Natural killer cell (primary cell): ENCODE measurements at regions not wholly inside any gene's neighbourhood (a gene's known extent, or its start where the extent isn't known, plus 50 kb on each side); places are given as distances from the start of the nearest gene placed in this dataset.

Source experiments
- ATAC-seq, 3 donors: fragments of 150-1000 bp in 2 of 3; fragments of 200-7000 bp in 1 of 3; cut with Tn5 transposase; 1 replicate in 1 of 3; 2 replicates in 2 of 3; pipeline ENCODE4 v1.10.0; 2021; ENCODE audit warnings: mild to moderate bottlenecking in 2 of 3, moderate library complexity in 2 of 3
- DNase-seq, 2 donors: peaks; one replicate each; pipeline versions ENCODE4 v3.0.0 to v3.0.0-alpha.2; 2013 to 2021; ENCODE audit warnings: mixed read lengths in 1 of 2
- H3K27ac ChIP-seq: one replicate; pipeline ENCODE4 v1.5.1; 2013; ENCODE audit warnings: mild to moderate bottlenecking, low read length
- H3K27me3 ChIP-seq: one replicate; pipeline ENCODE4 v1.6.1; 2013; ENCODE audit warnings: low read length; ENCODE audit not compliant: control insufficient read depth, insufficient read depth
- H3K36me3 ChIP-seq: one replicate; pipeline ENCODE4 v1.6.1; 2013; ENCODE audit warnings: low read length; ENCODE audit not compliant: control insufficient read depth, insufficient read depth
- H3K4me1 ChIP-seq: one replicate; pipeline ENCODE4 v1.6.1; 2013; ENCODE audit warnings: low read length; ENCODE audit not compliant: control insufficient read depth, insufficient read depth
- H3K4me3 ChIP-seq: one replicate; pipeline ENCODE4 v1.5.1; 2013; ENCODE audit warnings: low read length
- H3K9me3 ChIP-seq: one replicate; pipeline ENCODE4 v1.6.1; 2013; ENCODE audit warnings: low read length; ENCODE audit not compliant: control insufficient read depth, insufficient read depth
- H3K27ac Mint-ChIP-seq, 2 donors: one replicate each; pipeline ENCODE4 v1.8.0; 2022; ENCODE audit warnings: mild to moderate bottlenecking in 2 of 2, mixed read lengths in 2 of 2, moderate library complexity in 1 of 2
- H3K27me3 Mint-ChIP-seq, 2 donors: one replicate each; pipeline ENCODE4 v1.8.0; 2022; ENCODE audit warnings: low read depth in 2 of 2, mixed read lengths in 2 of 2
- H3K36me3 Mint-ChIP-seq: one replicate; pipeline ENCODE4 v1.8.0; 2022; ENCODE audit warnings: mixed read lengths
- H3K4me1 Mint-ChIP-seq, 2 donors: one replicate each; pipeline ENCODE4 v1.8.0; 2022; ENCODE audit warnings: mixed read lengths in 2 of 2
- H3K4me3 Mint-ChIP-seq: one replicate; pipeline ENCODE4 v1.8.0; 2022; ENCODE audit warnings: mild to moderate bottlenecking, moderate library complexity, mixed read lengths
- H3K9me3 Mint-ChIP-seq, 2 donors: one replicate each; pipeline ENCODE4 v1.8.0; 2022; ENCODE audit warnings: mixed read lengths in 2 of 2
- CTCF ChIP-seq: fragments of 200-600 bp; IDR thresholded peaks from one replicate; pipeline ENCODE4 v1.8.0; 2022; ENCODE audit warnings: antibody characterized with exemption
- WGBS: methylation state at CpG from one replicate; pipeline ENCODE4 v1.1.7; 2013; ENCODE audit warnings: missing lambda C conversion rate; ENCODE audit not compliant: insufficient coverage; 5-methylcytosine and 5-hydroxymethylcytosine counted together
- intact Hi-C: fragments of 100-400 bp; cut with micrococcal nuclease; formaldehyde crosslinking; loops from one replicate; pipeline ENCODE4 v1.14.2; 2022

GRCh38 chr14:48325486-48325885 lies 650.1 kb upstream of the MDGA2 start:
- WGBS, result 75% methylated on average over 1 of the region's 1 CpG
- H3K27ac Mint-ChIP-seq, result no peak overlapping the region
- Histone ChIP-seq H3K4me3 (no peak overlapping the region), H3K36me3 (no peaks in the 10 kb centered on the region), H3K27me3 (no peaks in the 10 kb centered on the region), H3K4me1 (no peaks in the 10 kb centered on the region), H3K27ac (no peak overlapping the region), H3K9me3 (peaks cover 3% of the 10 kb centered on the region)
- no peaks in the 10 kb centered on the region for H3K4me1 Mint-ChIP-seq
- no peaks in the 10 kb centered on the region for H3K27me3 Mint-ChIP-seq
- ATAC-seq (no peak), DNase-seq (no peak)
- H3K36me3 Mint-ChIP-seq, result no peaks in the 10 kb centered on the region
- no peak overlapping the region for H3K4me3 Mint-ChIP-seq
- intact Hi-C loops, result no loop called here
- H3K9me3 Mint-ChIP-seq, result peaks cover 12 to 26% of the 10 kb centered on the region in 2 donors
- TF ChIP-seq CTCF, result no peak

- WGBS, result 83% methylated on average over 6 of the region's 6 CpGs
- H3K4me3 Mint-ChIP-seq, result no peak overlapping the region
- no peak for DNase-seq
- H3K27ac Mint-ChIP-seq, result no peak overlapping the region
- H3K4me3 ChIP-seq, result no peak overlapping the region
- H3K9me3 Mint-ChIP-seq, result peaks cover 12 to 26% of the 10 kb centered on the region in 2 donors
- no peak for ATAC-seq
- H3K36me3 ChIP-seq, result no peaks in the 10 kb centered on the region
- no peaks in the 10 kb centered on the region for H3K36me3 Mint-ChIP-seq
- intact Hi-C loops, result no loop called here
- no peaks in the 10 kb centered on the region for H3K27me3 Mint-ChIP-seq
- no peaks in the 10 kb centered on the region for H3K4me1 Mint-ChIP-seq
- no peaks in the 10 kb centered on the region for H3K27me3 ChIP-seq
- no peak for TF ChIP-seq CTCF
- no peak overlapping the region for H3K27ac ChIP-seq
- peaks cover 3% of the 10 kb centered on the region for H3K9me3 ChIP-seq
- H3K4me1 ChIP-seq, result no peaks in the 10 kb centered on the region
These were observed 648.3 kb upstream of the MDGA2 start for GRCh38 chr14:48323665-48324064.

- Histone ChIP-seq H3K36me3 (no peaks in the 10 kb centered on the region), H3K27ac (no peak overlapping the region), H3K9me3 (no peaks in the 10 kb centered on the region), H3K4me1 (no peaks in the 10 kb centered on the region), H3K27me3 (no peaks in the 10 kb centered on the region), H3K4me3 (no peak overlapping the region)
- DNase-seq (no peak), ATAC-seq (no peak)
- no peaks in the 10 kb centered on the region for H3K27me3 Mint-ChIP-seq
- H3K4me3 Mint-ChIP-seq, result no peak overlapping the region
- no peak overlapping the region for H3K27ac Mint-ChIP-seq
- intact Hi-C loops, result no loop called here
- no peak for TF ChIP-seq CTCF
- H3K36me3 Mint-ChIP-seq, result no peaks in the 10 kb centered on the region
- peaks cover 12 to 15% of the 10 kb centered on the region in 2 donors for H3K9me3 Mint-ChIP-seq
- no peaks in the 10 kb centered on the region for H3K4me1 Mint-ChIP-seq
These were observed 644.4 kb upstream of the MDGA2 start for GRCh38 chr14:48319823-48320222.

GRCh38 chr14:48304729-48305128 lies 629.3 kb upstream of the MDGA2 start:
- H3K36me3 ChIP-seq, result no peaks in the 10 kb centered on the region
- no peak overlapping the region for H3K4me3 ChIP-seq
- Mint-ChIP-seq H3K9me3 (peaks cover 5 to 8% of the 10 kb centered on the region in 2 donors), H3K4me3 (no peak overlapping the region), H3K27me3 (no peaks in the 10 kb centered on the region), H3K4me1 (no peaks in the 10 kb centered on the region), H3K27ac (no peak overlapping the region), H3K36me3 (no peaks in the 10 kb centered on the region)
- DNase-seq, result no peak
- no peaks in the 10 kb centered on the region for H3K4me1 ChIP-seq
- 56% methylated on average over 2 of the region's 3 CpGs for WGBS
- H3K27me3 ChIP-seq, result no peaks in the 10 kb centered on the region
- no peak for ATAC-seq
- intact Hi-C loops, result no loop called here
- H3K9me3 ChIP-seq, result no peaks in the 10 kb centered on the region
- no peak for TF ChIP-seq CTCF
- no peak overlapping the region for H3K27ac ChIP-seq
